GM18858 (cell line): ENCODE measurements at regions not wholly inside any gene's neighbourhood (a gene's known extent, or its start where the extent isn't known, plus 50 kb on each side); places are given as distances from the start of the nearest gene placed in this dataset.
A peak's percentile ranks its signal among the peaks of the same experiment; 100 is the strongest.
"Not testable (repeated sequence)": the region's sequence is repeated elsewhere in the genome, so short reads cannot be mapped to it uniquely, and the experiment has no call there.

ENCODE experiments used
- ATAC-seq: cut with Tn5 transposase; IDR thresholded peaks from one replicate; pipeline ENCODE4 v1.9.1; 2021; ENCODE audit not compliant: unreplicated experiment

- ATAC-seq: not testable (repeated sequence)
Measured at GRCh38 chr12:74676955-74677354, 139.3 kb downstream of the ATXN7L3B start.

GRCh38 chr12:74685385-74685784, 147.8 kb downstream of the ATXN7L3B start:
- ATAC-seq: no peak

GRCh38 chr12:74689071-74689655, 151.5 kb downstream of the ATXN7L3B start:
- peak; percentile 53 for ATAC-seq

- ATAC-seq: no peak
Measured at GRCh38 chr12:74689929-74690328, 152.3 kb downstream of the ATXN7L3B start.

GRCh38 chr12:74719447-74719846, 181.8 kb downstream of the ATXN7L3B start:
- no peak for ATAC-seq

GRCh38 chr12:74722709-74723108, 185.1 kb downstream of the ATXN7L3B start:
- ATAC-seq: no peak

GRCh38 chr12:74725154-74725553, 187.5 kb downstream of the ATXN7L3B start:
- no peak for ATAC-seq

- no peak for ATAC-seq
Measured at GRCh38 chr12:74728006-74728405, 190.4 kb downstream of the ATXN7L3B start.

- no peak for ATAC-seq
Measured at GRCh38 chr12:74732164-74732784, 194.6 kb downstream of the ATXN7L3B start.

GRCh38 chr12:74732826-74733225, 195.2 kb downstream of the ATXN7L3B start:
- no peak for ATAC-seq

- no peak for ATAC-seq
Measured at GRCh38 chr12:74741112-74741511, 203.5 kb downstream of the ATXN7L3B start.

- no peak for ATAC-seq
Measured at GRCh38 chr12:74747305-74747704, 209.7 kb downstream of the ATXN7L3B start.

GRCh38 chr12:74751441-74751840, 213.8 kb downstream of the ATXN7L3B start:
- no peak for ATAC-seq

GRCh38 chr12:74752215-74752614, 214.6 kb downstream of the ATXN7L3B start:
- no peak for ATAC-seq

- no peak for ATAC-seq
Measured at GRCh38 chr12:74770552-74770951, 232.9 kb downstream of the ATXN7L3B start.

GRCh38 chr12:74775276-74775675, 237.6 kb downstream of the ATXN7L3B start:
- ATAC-seq: no peak

- no peak for ATAC-seq
Measured at GRCh38 chr12:74776378-74776777, 238.7 kb downstream of the ATXN7L3B start.

GRCh38 chr12:74780182-74780849, 242.7 kb downstream of the ATXN7L3B start:
- no peak for ATAC-seq

GRCh38 chr12:74780850-74781241, 243.2 kb downstream of the ATXN7L3B start:
- not testable (repeated sequence) for ATAC-seq

GRCh38 chr12:74781991-74782485, 244.4 kb downstream of the ATXN7L3B start:
- no peak for ATAC-seq

- ATAC-seq: no peak
Measured at GRCh38 chr12:74790931-74791330, 253.3 kb downstream of the ATXN7L3B start.

GRCh38 chr12:74791365-74791764, 253.7 kb downstream of the ATXN7L3B start:
- ATAC-seq: no peak
